Mesenchymal stem cell (in vitro differentiated cells and primary cell): ENCODE measurements at regions not wholly inside any gene's neighbourhood (a gene's known extent, or its start where the extent isn't known, plus 50 kb on each side); places are given as distances from the start of the nearest gene placed in this dataset.

Experiments used
- DNase-seq: peaks from one replicate; pipeline ENCODE4 v3.0.0-alpha.2; 2013
- H2AFZ ChIP-seq: one replicate; pipeline ENCODE4 v1.6.1; 2013; ENCODE audit warnings: low read depth, mild to moderate bottlenecking, control low read depth, inconsistent platforms, low read length, moderate library complexity
- H2AK5ac ChIP-seq: 2 replicates; pipeline ENCODE4 v1.6.1; 2013; ENCODE audit warnings: low read length, moderate library complexity, mild to moderate bottlenecking, inconsistent platforms; ENCODE audit not compliant: severe bottlenecking
- H2BK120ac ChIP-seq: one replicate; pipeline ENCODE4 v1.6.1; 2013; ENCODE audit warnings: low read depth, mild to moderate bottlenecking, inconsistent platforms, low read length, moderate library complexity
- H2BK12ac ChIP-seq, 2 experiments: one replicate each; pipeline ENCODE4 v1.6.1; 2013; ENCODE audit warnings: inconsistent platforms in 2 of 2, low read length in 2 of 2, mild to moderate bottlenecking in 2 of 2, moderate library complexity in 2 of 2, control low read depth in 1 of 2
- H2BK15ac ChIP-seq: one replicate; pipeline ENCODE4 v1.6.1; 2013; ENCODE audit warnings: mild to moderate bottlenecking, low read depth, inconsistent platforms; ENCODE audit not compliant: poor library complexity, severe bottlenecking
- H2BK5ac ChIP-seq: 2 replicates; pipeline ENCODE4 v1.6.1; 2013; ENCODE audit warnings: low read depth, mild to moderate bottlenecking, low read length, control low read depth, inconsistent platforms; ENCODE audit not compliant: poor library complexity, severe bottlenecking
- H3K14ac ChIP-seq, 2 experiments: one replicate each; pipeline ENCODE4 v1.6.1; 2013; ENCODE audit warnings: inconsistent platforms in 2 of 2, low read length in 2 of 2, control low read depth in 1 of 2, mild to moderate bottlenecking in 1 of 2, moderate library complexity in 1 of 2
- H3K18ac ChIP-seq, 2 experiments: one replicate each; pipeline ENCODE4 v1.6.1; 2013; ENCODE audit warnings: inconsistent platforms in 2 of 2, low read length in 2 of 2, control low read depth in 1 of 2, low read depth in 1 of 2, mild to moderate bottlenecking in 1 of 2
- H3K23ac ChIP-seq, 2 experiments: one replicate each; pipeline ENCODE4 v1.6.1; 2013; ENCODE audit warnings: inconsistent platforms in 2 of 2, low read length in 2 of 2, mild to moderate bottlenecking in 2 of 2, moderate library complexity in 2 of 2, control low read depth in 1 of 2
- H3K27ac ChIP-seq: 2 replicates; pipeline ENCODE4 v1.5.1; 2013; ENCODE audit warnings: mild to moderate bottlenecking, moderate library complexity, low read length, control low read depth, inconsistent platforms; ENCODE audit not compliant: poor library complexity, severe bottlenecking
- H3K27me3 ChIP-seq, 2 experiments: 2 replicates each; pipeline versions ENCODE4 v1.6.1 to v1.7.0; 2013; ENCODE audit warnings: low read length in 2 of 2, mild to moderate bottlenecking in 2 of 2, moderate library complexity in 2 of 2, control low read depth in 1 of 2, inconsistent platforms in 1 of 2; ENCODE audit not compliant: control insufficient read depth in 1 of 2, insufficient read depth in 1 of 2
- H3K36me3 ChIP-seq, 2 experiments: 2 replicates each; pipeline versions ENCODE4 v1.6.1 to v1.7.0; 2013; ENCODE audit warnings: low read length in 2 of 2, control low read depth in 1 of 2, inconsistent platforms in 1 of 2, low read depth in 1 of 2, mild to moderate bottlenecking in 1 of 2; ENCODE audit not compliant: insufficient read depth in 2 of 2, control insufficient read depth in 1 of 2
- H3K4ac ChIP-seq, 2 experiments: one replicate each; pipeline ENCODE4 v1.6.1; 2013; ENCODE audit warnings: inconsistent platforms in 2 of 2, low read length in 2 of 2, mild to moderate bottlenecking in 2 of 2, moderate library complexity in 2 of 2, control low read depth in 1 of 2, low read depth in 1 of 2
- H3K4me1 ChIP-seq: 2 replicates; pipeline ENCODE4 v1.6.1; 2013; ENCODE audit warnings: low read depth, low read length, control low read depth; ENCODE audit not compliant: control insufficient read depth, insufficient read depth
- H3K4me2 ChIP-seq: 2 replicates; pipeline ENCODE4 v1.6.1; 2013; ENCODE audit warnings: low read length, mild to moderate bottlenecking, inconsistent platforms; ENCODE audit not compliant: poor library complexity, severe bottlenecking
- H3K4me3 ChIP-seq, 2 experiments: 2 replicates each; pipeline versions ENCODE4 v1.5.1 to v1.7.0; 2013; ENCODE audit warnings: low read length in 2 of 2, mild to moderate bottlenecking in 2 of 2, control low read depth in 1 of 2, low read depth in 1 of 2; ENCODE audit not compliant: insufficient read depth in 1 of 2
- H3K79me1 ChIP-seq: replicated peaks from 2 replicates; pipeline ENCODE4 v1.6.1; 2013; ENCODE audit warnings: mild to moderate bottlenecking, control low read depth, low read length, inconsistent platforms; ENCODE audit not compliant: poor library complexity, severe bottlenecking
- H3K9ac ChIP-seq: 2 replicates; pipeline ENCODE4 v1.7.0; 2013; ENCODE audit warnings: mild to moderate bottlenecking, low read length, moderate library complexity
- H3K9me3 ChIP-seq: 2 replicates; pipeline ENCODE4 v1.7.0; 2013; ENCODE audit warnings: mild to moderate bottlenecking, low read length; ENCODE audit not compliant: control insufficient read depth
- H4K8ac ChIP-seq: one replicate; pipeline ENCODE4 v1.6.1; 2013; ENCODE audit warnings: inconsistent platforms, mild to moderate bottlenecking, low read length, moderate library complexity
- H4K91ac ChIP-seq: one replicate; pipeline ENCODE4 v1.6.1; 2013; ENCODE audit warnings: mild to moderate bottlenecking, low read length, inconsistent platforms
- WGBS: methylation state at CpG from one replicate; pipeline ENCODE4 v1.1.7; 2013; ENCODE audit warnings: mixed read lengths; 5-methylcytosine and 5-hydroxymethylcytosine counted together

DNA sequence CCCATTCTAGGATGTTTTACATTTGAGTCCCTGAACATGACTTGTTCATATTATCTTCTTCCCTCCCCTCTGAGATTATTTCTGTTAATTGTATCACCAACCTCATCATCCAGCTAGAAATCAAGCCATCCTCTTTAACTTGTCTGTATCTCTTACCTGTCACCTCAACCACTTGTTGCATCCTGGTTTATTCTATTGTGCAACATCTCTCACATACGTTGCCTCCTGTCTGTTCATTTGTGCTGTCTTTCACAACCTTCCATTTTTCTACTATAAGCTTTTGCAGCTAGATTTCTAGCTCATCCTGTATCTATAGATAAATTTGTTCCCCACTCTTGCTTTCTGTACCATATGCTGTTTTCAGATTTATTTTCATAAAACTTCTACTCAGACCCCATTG is 183.7 kb downstream of the MCHR2 start:
- no peak overlapping the region for H2AK5ac ChIP-seq

GRCh38 chr6:99810942-99811620 is 182.9 kb downstream of the MCHR2 start:
- H2BK15ac ChIP-seq, result no peak overlapping the region
- no peak overlapping the region for H4K8ac ChIP-seq
- H3K4ac ChIP-seq, result no peak overlapping the region
- H3K27me3 ChIP-seq, result peaks cover 21 to 24% of the 10 kb centered on the region in 2 experiments
- WGBS, result 68% methylated on average over 3 of the region's 3 CpGs
- no peak overlapping the region for H3K4me3 ChIP-seq
- H2BK5ac ChIP-seq, result no peak overlapping the region
- no peaks in the 10 kb centered on the region for H3K4me1 ChIP-seq
- H2BK120ac ChIP-seq, result no peak overlapping the region
- H3K18ac ChIP-seq, result no peak overlapping the region
- no peak overlapping the region for H3K27ac ChIP-seq
- H2AK5ac ChIP-seq, result no peak overlapping the region
- DNase-seq, result no peak
- H3K9me3 ChIP-seq, result no peaks in the 10 kb centered on the region
- H2BK12ac ChIP-seq, result no peak overlapping the region
- peak overlapping the region in 1 of 2 experiments; percentile 59 for H3K23ac ChIP-seq
- no peak overlapping the region for H3K9ac ChIP-seq
- H4K91ac ChIP-seq, result no peak overlapping the region
- H2AFZ ChIP-seq, result no peak overlapping the region
- no peaks in the 10 kb centered on the region for H3K79me1 ChIP-seq
- H3K4me2 ChIP-seq, result no peak overlapping the region
- H3K14ac ChIP-seq, result peak overlapping the region in 1 of 2 experiments; percentile 19
- no peaks in the 10 kb centered on the region for H3K36me3 ChIP-seq

More for the DNA sequence above, 183.7 kb downstream of the MCHR2 start:
- Histone ChIP-seq H3K4me3 (no peak overlapping the region), H2AFZ (no peak overlapping the region), H2BK120ac (no peak overlapping the region), H3K36me3 (no peaks in the 10 kb centered on the region), H3K9me3 (no peaks in the 10 kb centered on the region), H3K27ac (no peak overlapping the region), H2BK5ac (no peak overlapping the region), H4K8ac (no peak overlapping the region), H3K9ac (no peak overlapping the region), H2BK12ac (no peak overlapping the region), H3K14ac (no peak overlapping the region), H3K18ac (no peak overlapping the region), H3K4ac (no peak overlapping the region), H2BK15ac (no peak overlapping the region), H3K4me1 (no peaks in the 10 kb centered on the region), H3K4me2 (no peak overlapping the region), H3K23ac (no peak overlapping the region), H4K91ac (no peak overlapping the region), H3K79me1 (no peaks in the 10 kb centered on the region), H3K27me3 (peaks cover 21 to 24% of the 10 kb centered on the region in 2 experiments)
- WGBS, result 44% methylated on average over 1 of the region's 1 CpG
- DNase-seq, result no peak

- H3K4me2 ChIP-seq, result no peak overlapping the region
- no peak overlapping the region for H2BK120ac ChIP-seq
- H2BK15ac ChIP-seq, result no peak overlapping the region
- WGBS, result 100% methylated on average over 1 of the region's 1 CpG
- no peaks in the 10 kb centered on the region for H3K36me3 ChIP-seq
- no peak overlapping the region for H4K91ac ChIP-seq
- H3K14ac ChIP-seq, result no peak overlapping the region
- H3K79me1 ChIP-seq, result no peaks in the 10 kb centered on the region
- no peak overlapping the region for H3K9ac ChIP-seq
- H2AFZ ChIP-seq, result no peak overlapping the region
- H3K4me3 ChIP-seq, result no peak overlapping the region
- no peak overlapping the region for H2AK5ac ChIP-seq
- H3K18ac ChIP-seq, result no peak overlapping the region
- H3K23ac ChIP-seq, result no peak overlapping the region
- no peak overlapping the region for H4K8ac ChIP-seq
- DNase-seq, result no peak
- no peak overlapping the region for H2BK5ac ChIP-seq
- no peak overlapping the region for H2BK12ac ChIP-seq
- peaks cover 21 to 24% of the 10 kb centered on the region in 2 experiments for H3K27me3 ChIP-seq
- no peaks in the 10 kb centered on the region for H3K9me3 ChIP-seq
- no peak overlapping the region for H3K4ac ChIP-seq
- no peaks in the 10 kb centered on the region for H3K4me1 ChIP-seq
- H3K27ac ChIP-seq, result no peak overlapping the region
These were observed 182.4 kb downstream of the MCHR2 start for GRCh38 chr6:99811636-99812035.

GRCh38 chr6:99813565-99813964 is 180.5 kb downstream of the MCHR2 start:
- Histone ChIP-seq H2BK15ac (no peak overlapping the region), H3K4me2 (no peak overlapping the region), H4K91ac (no peak overlapping the region), H3K9me3 (no peaks in the 10 kb centered on the region), H2BK120ac (no peak overlapping the region), H3K27ac (no peak overlapping the region), H2AK5ac (no peak overlapping the region), H3K27me3 (peaks cover 14 to 21% of the 10 kb centered on the region in 2 experiments), H3K14ac (no peak overlapping the region), H2AFZ (no peak overlapping the region), H3K36me3 (no peaks in the 10 kb centered on the region), H3K23ac (no peak overlapping the region), H3K79me1 (no peaks in the 10 kb centered on the region), H3K18ac (no peak overlapping the region), H3K4me1 (no peaks in the 10 kb centered on the region), H2BK5ac (no peak overlapping the region), H3K4me3 (no peak overlapping the region), H4K8ac (no peak overlapping the region), H3K9ac (no peak overlapping the region), H3K4ac (no peak overlapping the region), H2BK12ac (no peak overlapping the region)
- WGBS, result 90% methylated on average over 1 of the region's 1 CpG
- DNase-seq, result no peak
